ENCODE measurements at regions not wholly inside any gene's neighbourhood (a gene's known extent, or its start where the extent isn't known, plus 50 kb on each side); places are given as distances from the start of the nearest gene placed in this dataset.

DNA sequence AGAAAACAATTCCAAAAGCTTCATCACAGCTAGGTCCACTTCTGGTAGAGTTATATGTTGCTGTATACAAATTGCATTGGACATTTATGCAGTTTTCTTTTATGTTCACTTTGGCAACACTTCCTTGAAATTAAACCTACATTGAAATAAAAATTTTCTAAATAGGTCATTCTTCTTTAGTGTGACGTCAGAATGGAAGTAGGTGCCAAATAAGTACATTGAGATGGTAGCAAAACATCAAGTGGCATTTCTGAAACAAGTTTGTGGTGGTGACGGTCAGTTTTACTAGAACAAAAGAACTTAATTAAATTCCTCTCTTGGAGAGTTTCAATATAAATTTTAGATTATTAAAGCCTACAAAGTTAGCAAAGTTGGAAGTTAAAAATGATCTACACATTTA is 895.1 kb downstream of the CDH9 start:
- no peaks in the 10 kb centered on the region for H3K4me1 ChIP-seq
- DNase-seq = no peak
- no peak for TF ChIP-seq POLR2AphosphoS5 (IDR thresholded peaks at IDR 0.05)
- TF ChIP-seq, protein P1, sequence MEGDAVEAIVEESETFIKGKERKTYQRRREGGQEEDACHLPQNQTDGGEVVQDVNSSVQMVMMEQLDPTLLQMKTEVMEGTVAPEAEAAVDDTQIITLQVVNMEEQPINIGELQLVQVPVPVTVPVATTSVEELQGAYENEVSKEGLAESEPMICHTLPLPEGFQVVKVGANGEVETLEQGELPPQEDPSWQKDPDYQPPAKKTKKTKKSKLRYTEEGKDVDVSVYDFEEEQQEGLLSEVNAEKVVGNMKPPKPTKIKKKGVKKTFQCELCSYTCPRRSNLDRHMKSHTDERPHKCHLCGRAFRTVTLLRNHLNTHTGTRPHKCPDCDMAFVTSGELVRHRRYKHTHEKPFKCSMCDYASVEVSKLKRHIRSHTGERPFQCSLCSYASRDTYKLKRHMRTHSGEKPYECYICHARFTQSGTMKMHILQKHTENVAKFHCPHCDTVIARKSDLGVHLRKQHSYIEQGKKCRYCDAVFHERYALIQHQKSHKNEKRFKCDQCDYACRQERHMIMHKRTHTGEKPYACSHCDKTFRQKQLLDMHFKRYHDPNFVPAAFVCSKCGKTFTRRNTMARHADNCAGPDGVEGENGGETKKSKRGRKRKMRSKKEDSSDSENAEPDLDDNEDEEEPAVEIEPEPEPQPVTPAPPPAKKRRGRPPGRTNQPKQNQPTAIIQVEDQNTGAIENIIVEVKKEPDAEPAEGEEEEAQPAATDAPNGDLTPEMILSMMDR (IDR thresholded peaks at IDR 0.05) = no peak
- no peak for TF ChIP-seq EP300 (IDR thresholded peaks at IDR 0.05)
- TF ChIP-seq POLR2A (IDR thresholded peaks at IDR 0.05) = no peak
- H3K9me3 ChIP-seq = no peaks in the 10 kb centered on the region
- no peaks in the 10 kb centered on the region for H3K36me3 ChIP-seq
- intact Hi-C loops (cut with DNase I) = no loop called here
- H3K4me3 ChIP-seq = no peak overlapping the region
- no peaks in the 10 kb centered on the region for H3K27me3 ChIP-seq
- H3K27ac ChIP-seq = no peak overlapping the region
- 73 to 78% methylated on average over 2 of the region's 2 CpGs for WGBS, 2 donors

DNA sequence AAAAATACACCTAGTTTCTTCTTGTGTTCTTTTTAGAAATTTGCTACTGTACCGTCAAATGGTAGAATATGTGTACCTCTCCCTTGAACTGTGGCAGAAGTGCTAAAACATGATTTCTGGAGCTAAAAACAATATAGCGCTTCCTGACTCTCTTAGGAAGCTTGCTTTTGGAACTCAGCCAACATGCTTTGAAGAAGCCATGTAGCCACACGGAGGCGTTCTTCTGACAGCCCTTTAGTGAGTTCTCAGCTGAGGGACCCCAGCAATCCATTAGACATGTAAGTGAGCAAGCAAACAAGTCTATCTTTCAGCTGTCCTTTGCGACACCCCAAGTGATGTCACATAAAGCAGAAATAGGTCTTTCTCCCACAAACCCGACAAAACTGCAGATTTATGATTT is 917.0 kb downstream of the CDH9 start:
- Histone ChIP-seq H3K4me1 (no peaks in the 10 kb centered on the region), H3K4me3 (no peak overlapping the region), H3K27me3 (no peaks in the 10 kb centered on the region), H3K36me3 (no peaks in the 10 kb centered on the region), H3K27ac (no peak overlapping the region), H3K9me3 (no peaks in the 10 kb centered on the region)
- intact Hi-C loops (cut with DNase I) = no loop called here
- DNase-seq = no peak
- TF ChIP-seq POLR2A (IDR thresholded peaks at IDR 0.05) (no peak), EP300 (IDR thresholded peaks at IDR 0.05) (no peak), POLR2AphosphoS5 (IDR thresholded peaks at IDR 0.05) (no peak)
- TF ChIP-seq, protein P1 (IDR thresholded peaks at IDR 0.05) = no peak
- WGBS, 2 donors = 45 to 69% methylated on average over 6 of the region's 6 CpGs

DNA sequence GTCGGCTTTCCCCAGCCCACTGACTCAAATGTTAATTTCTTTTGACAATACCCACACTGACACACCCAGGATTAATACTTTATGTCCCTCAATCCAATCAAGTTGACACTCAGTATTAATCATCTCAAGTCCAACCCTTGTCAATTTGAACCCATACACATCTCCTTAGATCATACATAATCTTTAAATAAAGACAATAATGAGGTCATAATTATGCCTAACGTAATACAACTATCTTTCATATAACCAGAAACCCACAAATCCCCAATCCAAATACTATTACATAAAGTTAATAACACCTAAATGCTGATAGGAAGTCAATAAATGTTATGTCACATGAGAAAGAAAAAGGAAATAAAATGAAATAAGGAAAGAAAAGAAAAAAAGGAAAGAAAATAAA is 934.2 kb downstream of the CDH9 start:
- no peaks in the 10 kb centered on the region for H3K9me3 ChIP-seq
- DNase-seq = no peak
- no peaks in the 10 kb centered on the region for H3K4me1 ChIP-seq
- TF ChIP-seq POLR2AphosphoS5 (IDR thresholded peaks at IDR 0.05) (no peak), EP300 (IDR thresholded peaks at IDR 0.05) (no peak), POLR2A (IDR thresholded peaks at IDR 0.05) (no peak)
- TF ChIP-seq, protein P1 (IDR thresholded peaks at IDR 0.05) = no peak
- H3K27me3 ChIP-seq = no peaks in the 10 kb centered on the region
- intact Hi-C loops (cut with DNase I) = no loop called here
- no peak overlapping the region for H3K4me3 ChIP-seq
- WGBS, 2 donors = 60 to 69% methylated on average over 2 of the region's 2 CpGs
- no peaks in the 10 kb centered on the region for H3K36me3 ChIP-seq
- H3K27ac ChIP-seq = no peak overlapping the region

DNA sequence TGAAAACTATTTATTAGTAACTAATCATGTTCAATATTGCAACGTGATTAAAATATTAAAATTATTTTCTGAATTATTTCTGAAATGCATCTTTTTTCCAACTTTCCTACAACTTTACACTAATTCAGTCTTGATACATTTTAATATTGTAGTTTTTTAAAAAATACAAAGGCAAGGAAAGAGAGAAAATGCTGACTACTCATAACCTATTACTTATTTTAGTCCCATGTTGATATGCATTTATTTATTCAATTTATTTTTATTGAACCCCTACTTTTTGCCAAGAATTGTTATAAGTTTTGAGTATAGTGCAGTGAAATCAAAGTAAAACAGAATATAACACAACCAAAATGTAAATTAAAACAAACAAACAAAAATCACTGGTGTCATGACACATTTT is 978.2 kb downstream of the CDH9 start:
- H3K4me3 ChIP-seq = no peak overlapping the region
- intact Hi-C loops (cut with DNase I) = no loop called here
- H3K9me3 ChIP-seq = no peaks in the 10 kb centered on the region
- H3K4me1 ChIP-seq = no peaks in the 10 kb centered on the region
- TF ChIP-seq, protein P1 (IDR thresholded peaks at IDR 0.05) = no peak
- no peak for TF ChIP-seq EP300 (IDR thresholded peaks at IDR 0.05)
- no peaks in the 10 kb centered on the region for H3K36me3 ChIP-seq
- DNase-seq = no peak
- no peak overlapping the region for H3K27ac ChIP-seq
- WGBS, 2 donors = 87 to 91% methylated on average over 1 of the region's 1 CpG
- no peaks in the 10 kb centered on the region for H3K27me3 ChIP-seq

DNA sequence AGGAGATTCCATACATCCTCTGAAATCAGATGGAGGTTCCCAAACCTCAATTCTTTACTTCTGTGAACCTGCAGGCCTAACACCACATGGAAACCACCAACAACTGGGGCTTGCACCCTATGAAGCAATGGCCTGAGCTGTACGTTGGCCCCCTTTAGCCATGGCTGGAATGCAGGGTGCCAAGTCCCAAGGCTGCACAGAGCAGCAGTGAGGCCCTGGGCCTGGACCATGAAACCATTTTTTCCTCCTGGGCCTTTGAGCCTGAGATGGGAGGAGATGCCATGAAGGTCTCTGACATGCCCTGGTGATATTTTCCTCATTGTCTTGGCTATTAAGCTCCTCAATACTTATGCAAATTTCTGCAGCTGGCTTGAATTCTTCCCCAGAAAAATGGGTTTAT is 983.8 kb downstream of the CDH9 start:
- Histone ChIP-seq H3K9me3 (no peaks in the 10 kb centered on the region), H3K4me3 (no peak overlapping the region), H3K27ac (no peak overlapping the region), H3K4me1 (no peaks in the 10 kb centered on the region), H3K36me3 (no peaks in the 10 kb centered on the region), H3K27me3 (no peaks in the 10 kb centered on the region)
- WGBS, 2 donors = 58 to 74% methylated on average over 1 of the region's 1 CpG
- DNase-seq = no peak
- intact Hi-C loops (cut with DNase I) = no loop called here
- TF ChIP-seq POLR2AphosphoS5 (IDR thresholded peaks at IDR 0.05) = no peak
- TF ChIP-seq, protein P1 (IDR thresholded peaks at IDR 0.05) = no peak
- TF ChIP-seq EP300 (IDR thresholded peaks at IDR 0.05) = no peak
- no peak for TF ChIP-seq POLR2A (IDR thresholded peaks at IDR 0.05)

Data from sigmoid colon (tissue), 6 donors.